GM23338 (cell line): ENCODE measurements at regions not wholly inside any gene's neighbourhood (a gene's known extent, or its start where the extent isn't known, plus 50 kb on each side); places are given as distances from the start of the nearest gene placed in this dataset.

ENCODE experiments used
- ATAC-seq: fragments of 200-7000 bp; cut with Tn5 transposase; 3 replicates; pipeline ENCODE4 v1.9.1; 2020
- DNase-seq: peaks from one replicate; pipeline ENCODE4 v3.0.0-alpha.2; 2015; ENCODE audit warnings: low spot score
- H2AFZ ChIP-seq: fragments of 200-600 bp; sonication (generic); 2 replicates; pipeline ENCODE4 v1.8.0; 2016; ENCODE audit warnings: antibody characterized with exemption, mild to moderate bottlenecking, moderate library complexity
- H3F3A ChIP-seq: fragments of 200-600 bp; sonication (generic); replicated peaks from 2 replicates; pipeline ENCODE4 v1.8.0; 2017; ENCODE audit warnings: antibody characterized with exemption, mixed run types, low read depth
- H3K27ac ChIP-seq: fragments of 200-600 bp; sonication (generic); 2 replicates; pipeline ENCODE4 v1.6.1; 2016; ENCODE audit warnings: low read depth
- H3K27me3 ChIP-seq: fragments of 200-600 bp; sonication (generic); 2 replicates; pipeline ENCODE4 v1.8.0; 2016; ENCODE audit warnings: mild to moderate bottlenecking, mixed run types, moderate library complexity; ENCODE audit not compliant: insufficient read depth
- H3K36me3 ChIP-seq: fragments of 200-600 bp; sonication (generic); 2 replicates; pipeline ENCODE4 v1.8.0; 2016; ENCODE audit warnings: mild to moderate bottlenecking; ENCODE audit not compliant: insufficient read depth
- H3K4me1 ChIP-seq: fragments of 200-600 bp; sonication (generic); 2 replicates; pipeline ENCODE4 v1.8.0; 2016; ENCODE audit warnings: mild to moderate bottlenecking, moderate library complexity; ENCODE audit not compliant: insufficient read depth
- H3K4me2 ChIP-seq: fragments of 200-600 bp; sonication (generic); 2 replicates; pipeline ENCODE4 v1.7.1; 2017; ENCODE audit warnings: mixed run types
- H3K4me3 ChIP-seq: fragments of 200-600 bp; sonication (generic); 2 replicates; pipeline ENCODE4 v1.6.1; 2016; ENCODE audit warnings: mixed run types
- H3K79me2 ChIP-seq: fragments of 200-600 bp; sonication (generic); replicated peaks from 2 replicates; pipeline ENCODE4 v1.8.0; 2017; ENCODE audit warnings: mild to moderate bottlenecking; ENCODE audit not compliant: insufficient read depth
- H3K9me2 ChIP-seq: fragments of 200-600 bp; sonication (generic); 2 replicates; pipeline ENCODE4 v1.8.0; 2017; ENCODE audit not compliant: insufficient read depth
- H4K20me1 ChIP-seq: fragments of 200-600 bp; sonication (generic); replicated peaks from 2 replicates; pipeline ENCODE4 v1.8.0; 2017; ENCODE audit warnings: mild to moderate bottlenecking; ENCODE audit not compliant: insufficient read depth
- H3K27ac Mint-ChIP-seq: 2 replicates; pipeline ENCODE4 v1.8.0; 2020; ENCODE audit warnings: inconsistent platforms, mild to moderate bottlenecking, moderate library complexity, mixed read lengths
- H3K27me3 Mint-ChIP-seq: 3 replicates; pipeline ENCODE4 v1.8.0; 2022; ENCODE audit warnings: low read depth, mild to moderate bottlenecking, moderate library complexity, mixed read lengths, inconsistent platforms; ENCODE audit not compliant: insufficient read depth, poor library complexity
- H3K36me3 Mint-ChIP-seq: 3 replicates; pipeline ENCODE4 v1.8.0; 2021; ENCODE audit warnings: low read depth, mild to moderate bottlenecking, inconsistent platforms, moderate library complexity, mixed read lengths
- H3K4me1 Mint-ChIP-seq: 3 replicates; pipeline ENCODE4 v1.8.0; 2020; ENCODE audit warnings: mild to moderate bottlenecking, inconsistent platforms, mixed read lengths
- H3K4me3 Mint-ChIP-seq: 3 replicates; pipeline ENCODE4 v1.8.0; 2021; ENCODE audit warnings: moderate library complexity, mild to moderate bottlenecking, inconsistent platforms, mixed read lengths
- H3K9me3 Mint-ChIP-seq: 3 replicates; pipeline ENCODE4 v1.8.0; 2020; ENCODE audit warnings: moderate library complexity, mild to moderate bottlenecking, inconsistent platforms, mixed read lengths
- CREB1 ChIP-seq: fragments of 250-450 bp; sonication (Bioruptor Pico); IDR thresholded peaks from 2 replicates; pipeline ENCODE4 v1.5.0; 2020; ENCODE audit warnings: low read depth, mild to moderate bottlenecking, moderate library complexity
- EZH2 ChIP-seq: fragments of 200-600 bp; sonication (generic); IDR thresholded peaks from one replicate; pipeline ENCODE4 v1.8.0; 2017; ENCODE audit warnings: antibody characterized with exemption, mild to moderate bottlenecking, low read depth; ENCODE audit not compliant: unreplicated experiment
- EZH2phosphoT487 ChIP-seq: fragments of 200-600 bp; sonication (generic); IDR thresholded peaks from one replicate; pipeline ENCODE4 v1.8.1; 2018; ENCODE audit warnings: antibody characterized with exemption; ENCODE audit not compliant: unreplicated experiment
- JUNB ChIP-seq: IDR thresholded peaks from one replicate; pipeline ENCODE4 v1.6.1; 2016; ENCODE audit warnings: antibody characterized with exemption; ENCODE audit not compliant: unreplicated experiment
- NANOG ChIP-seq: IDR thresholded peaks from 2 replicates; pipeline ENCODE4 v1.6.1; 2016; ENCODE audit warnings: antibody characterized with exemption, borderline replicate concordance
- POLR2AphosphoS5 ChIP-seq: IDR thresholded peaks from 2 replicates; pipeline ENCODE4 v1.6.1; 2016; ENCODE audit warnings: antibody characterized with exemption, low read depth
- STAT1 ChIP-seq: IDR thresholded peaks from one replicate; pipeline ENCODE4 v1.6.1; 2016; ENCODE audit warnings: antibody characterized with exemption; ENCODE audit not compliant: unreplicated experiment
- ZNF114 ChIP-seq: fragments of 250-450 bp; sonication (Bioruptor Pico); IDR thresholded peaks from 2 replicates; pipeline ENCODE4 v1.5.0; 2020; ENCODE audit warnings: mild to moderate bottlenecking, moderate library complexity
- ZNF331 ChIP-seq: fragments of 250-450 bp; sonication (Bioruptor Pico); IDR thresholded peaks from 2 replicates; pipeline ENCODE4 v1.5.0; 2020; ENCODE audit warnings: low read depth, mild to moderate bottlenecking, moderate library complexity
- TF ChIP-seq, protein P1 (sequence below): IDR thresholded peaks from 2 replicates; pipeline ENCODE4 v1.6.1; 2016; ENCODE audit warnings: antibody characterized with exemption
- TF ChIP-seq, protein P2 (sequence below): IDR thresholded peaks from one replicate; pipeline ENCODE4 v1.6.1; 2018; ENCODE audit warnings: antibody characterized with exemption; ENCODE audit not compliant: unreplicated experiment

- Histone ChIP-seq H3K4me3 (no peak overlapping the region), H4K20me1 (no peaks in the 10 kb centered on the region), H3K79me2 (no peaks in the 10 kb centered on the region), H3K4me1 (no peaks in the 10 kb centered on the region), H3K4me2 (no peak overlapping the region), H3K27me3 (no peaks in the 10 kb centered on the region), H3K9me2 (peaks cover 16% of the 10 kb centered on the region), H2AFZ (no peak overlapping the region), H3K36me3 (no peaks in the 10 kb centered on the region), H3F3A (no peaks in the 10 kb centered on the region), H3K27ac (no peak overlapping the region)
- Mint-ChIP-seq H3K27me3 (peaks cover 2% of the 10 kb centered on the region), H3K4me3 (no peak overlapping the region), H3K27ac (no peak overlapping the region), H3K4me1 (no peaks in the 10 kb centered on the region), H3K36me3 (no peaks in the 10 kb centered on the region), H3K9me3 (no peaks in the 10 kb centered on the region)
- DNase-seq = no peak
- no peak for ATAC-seq
- TF ChIP-seq NANOG = no peak
- no peak for TF ChIP-seq EZH2
Observed at GRCh38 chr3:135362889-135363288, 567.8 kb downstream of the EPHB1 start.

DNA sequence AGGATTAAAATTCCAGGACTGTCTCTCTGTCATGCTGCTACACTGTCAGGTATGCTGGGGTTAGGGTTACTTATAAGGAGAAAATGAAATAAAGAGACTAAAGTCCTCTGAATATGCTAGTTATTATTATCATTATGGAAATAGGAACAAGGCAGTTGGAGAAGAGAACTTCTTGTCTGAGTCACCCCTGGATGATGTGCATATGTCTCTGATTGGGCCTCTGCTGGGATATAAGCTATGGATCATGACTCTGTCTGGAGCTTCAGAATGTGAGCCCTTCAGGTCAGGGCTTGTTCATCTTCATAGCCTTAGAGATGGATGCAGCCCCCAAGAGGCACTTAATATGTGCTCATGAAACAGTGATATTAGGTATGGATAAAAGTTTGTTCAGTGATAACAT, 569.6 kb downstream of the EPHB1 start:
- Mint-ChIP-seq H3K27ac (no peak overlapping the region), H3K4me3 (no peak overlapping the region), H3K27me3 (peaks cover 2% of the 10 kb centered on the region), H3K4me1 (peaks cover 5% of the 10 kb centered on the region; the same call in 2 of the 3 replicates), H3K36me3 (no peaks in the 10 kb centered on the region), H3K9me3 (no peaks in the 10 kb centered on the region)
- Histone ChIP-seq H2AFZ (no peak overlapping the region), H3K4me3 (no peak overlapping the region), H3K9me2 (peaks cover 16% of the 10 kb centered on the region), H3K36me3 (no peaks in the 10 kb centered on the region), H3K4me2 (no peak overlapping the region), H3F3A (no peaks in the 10 kb centered on the region), H3K79me2 (no peaks in the 10 kb centered on the region), H3K27me3 (no peaks in the 10 kb centered on the region), H4K20me1 (no peaks in the 10 kb centered on the region), H3K4me1 (no peaks in the 10 kb centered on the region; the same call in 1 of the 2 replicates), H3K27ac (no peak overlapping the region)
- TF ChIP-seq, protein P1, sequence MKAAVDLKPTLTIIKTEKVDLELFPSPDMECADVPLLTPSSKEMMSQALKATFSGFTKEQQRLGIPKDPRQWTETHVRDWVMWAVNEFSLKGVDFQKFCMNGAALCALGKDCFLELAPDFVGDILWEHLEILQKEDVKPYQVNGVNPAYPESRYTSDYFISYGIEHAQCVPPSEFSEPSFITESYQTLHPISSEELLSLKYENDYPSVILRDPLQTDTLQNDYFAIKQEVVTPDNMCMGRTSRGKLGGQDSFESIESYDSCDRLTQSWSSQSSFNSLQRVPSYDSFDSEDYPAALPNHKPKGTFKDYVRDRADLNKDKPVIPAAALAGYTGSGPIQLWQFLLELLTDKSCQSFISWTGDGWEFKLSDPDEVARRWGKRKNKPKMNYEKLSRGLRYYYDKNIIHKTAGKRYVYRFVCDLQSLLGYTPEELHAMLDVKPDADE = no peak
- no peak for TF ChIP-seq EZH2phosphoT487
- TF ChIP-seq JUNB = no peak
- no peak for TF ChIP-seq ZNF331 (CRISPR knock-in tag)
- TF ChIP-seq, protein P2, sequence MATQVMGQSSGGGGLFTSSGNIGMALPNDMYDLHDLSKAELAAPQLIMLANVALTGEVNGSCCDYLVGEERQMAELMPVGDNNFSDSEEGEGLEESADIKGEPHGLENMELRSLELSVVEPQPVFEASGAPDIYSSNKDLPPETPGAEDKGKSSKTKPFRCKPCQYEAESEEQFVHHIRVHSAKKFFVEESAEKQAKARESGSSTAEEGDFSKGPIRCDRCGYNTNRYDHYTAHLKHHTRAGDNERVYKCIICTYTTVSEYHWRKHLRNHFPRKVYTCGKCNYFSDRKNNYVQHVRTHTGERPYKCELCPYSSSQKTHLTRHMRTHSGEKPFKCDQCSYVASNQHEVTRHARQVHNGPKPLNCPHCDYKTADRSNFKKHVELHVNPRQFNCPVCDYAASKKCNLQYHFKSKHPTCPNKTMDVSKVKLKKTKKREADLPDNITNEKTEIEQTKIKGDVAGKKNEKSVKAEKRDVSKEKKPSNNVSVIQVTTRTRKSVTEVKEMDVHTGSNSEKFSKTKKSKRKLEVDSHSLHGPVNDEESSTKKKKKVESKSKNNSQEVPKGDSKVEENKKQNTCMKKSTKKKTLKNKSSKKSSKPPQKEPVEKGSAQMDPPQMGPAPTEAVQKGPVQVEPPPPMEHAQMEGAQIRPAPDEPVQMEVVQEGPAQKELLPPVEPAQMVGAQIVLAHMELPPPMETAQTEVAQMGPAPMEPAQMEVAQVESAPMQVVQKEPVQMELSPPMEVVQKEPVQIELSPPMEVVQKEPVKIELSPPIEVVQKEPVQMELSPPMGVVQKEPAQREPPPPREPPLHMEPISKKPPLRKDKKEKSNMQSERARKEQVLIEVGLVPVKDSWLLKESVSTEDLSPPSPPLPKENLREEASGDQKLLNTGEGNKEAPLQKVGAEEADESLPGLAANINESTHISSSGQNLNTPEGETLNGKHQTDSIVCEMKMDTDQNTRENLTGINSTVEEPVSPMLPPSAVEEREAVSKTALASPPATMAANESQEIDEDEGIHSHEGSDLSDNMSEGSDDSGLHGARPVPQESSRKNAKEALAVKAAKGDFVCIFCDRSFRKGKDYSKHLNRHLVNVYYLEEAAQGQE = no peak
- no peak for TF ChIP-seq POLR2AphosphoS5
- no peak for TF ChIP-seq ZNF114 (CRISPR knock-in tag)
- TF ChIP-seq EZH2 = no peak
- TF ChIP-seq STAT1 = no peak
- TF ChIP-seq CREB1 (CRISPR knock-in tag) = no peak
- no peak for ATAC-seq
- DNase-seq = no peak
